ENCODE measurements at regions not wholly inside any gene's neighbourhood (a gene's known extent, or its start where the extent isn't known, plus 50 kb on each side); places are given as distances from the start of the nearest gene placed in this dataset.

DNA sequence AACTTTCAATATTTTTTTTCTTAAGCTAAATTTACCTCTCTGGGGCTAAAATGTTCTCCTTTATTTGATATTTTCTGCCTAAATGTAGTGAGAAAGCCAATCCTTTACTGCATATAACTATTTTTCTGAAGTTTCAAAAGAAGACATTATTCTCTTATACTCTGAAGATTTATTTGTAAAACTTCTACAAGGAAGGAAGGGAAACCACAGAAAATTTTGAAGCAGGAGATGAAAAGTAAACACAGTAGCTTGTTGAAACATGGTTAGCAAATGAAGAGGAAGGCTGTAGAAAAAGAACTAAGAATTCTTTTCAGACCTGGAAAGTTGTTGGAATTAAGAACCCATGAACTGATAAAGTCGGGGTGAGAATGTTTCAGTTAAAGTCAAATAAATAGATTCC is 330.3 kb downstream of the HGF start:
- TF ChIP-seq POLR2A (IDR thresholded peaks at IDR 0.05; ENCODE audit: low read length) = no peak
- TF ChIP-seq, protein P1, sequence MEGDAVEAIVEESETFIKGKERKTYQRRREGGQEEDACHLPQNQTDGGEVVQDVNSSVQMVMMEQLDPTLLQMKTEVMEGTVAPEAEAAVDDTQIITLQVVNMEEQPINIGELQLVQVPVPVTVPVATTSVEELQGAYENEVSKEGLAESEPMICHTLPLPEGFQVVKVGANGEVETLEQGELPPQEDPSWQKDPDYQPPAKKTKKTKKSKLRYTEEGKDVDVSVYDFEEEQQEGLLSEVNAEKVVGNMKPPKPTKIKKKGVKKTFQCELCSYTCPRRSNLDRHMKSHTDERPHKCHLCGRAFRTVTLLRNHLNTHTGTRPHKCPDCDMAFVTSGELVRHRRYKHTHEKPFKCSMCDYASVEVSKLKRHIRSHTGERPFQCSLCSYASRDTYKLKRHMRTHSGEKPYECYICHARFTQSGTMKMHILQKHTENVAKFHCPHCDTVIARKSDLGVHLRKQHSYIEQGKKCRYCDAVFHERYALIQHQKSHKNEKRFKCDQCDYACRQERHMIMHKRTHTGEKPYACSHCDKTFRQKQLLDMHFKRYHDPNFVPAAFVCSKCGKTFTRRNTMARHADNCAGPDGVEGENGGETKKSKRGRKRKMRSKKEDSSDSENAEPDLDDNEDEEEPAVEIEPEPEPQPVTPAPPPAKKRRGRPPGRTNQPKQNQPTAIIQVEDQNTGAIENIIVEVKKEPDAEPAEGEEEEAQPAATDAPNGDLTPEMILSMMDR (IDR thresholded peaks at IDR 0.05) = no peak
- no peak for TF ChIP-seq TFCP2L1 (CRISPR knock-in tag; IDR thresholded peaks at IDR 0.05)
- TF ChIP-seq JUNB (IDR thresholded peaks at IDR 0.05) = no peak
- TF ChIP-seq SMC3 (IDR thresholded peaks at IDR 0.05) = no peak
- TF ChIP-seq CEBPB (IDR thresholded peaks at IDR 0.05) = no peak
- no peak for TF ChIP-seq KDM5A (IDR thresholded peaks at IDR 0.05)
